HG03457 (cell line): ENCODE measurements at regions not wholly inside any gene's neighbourhood (a gene's known extent, or its start where the extent isn't known, plus 50 kb on each side); places are given as distances from the start of the nearest gene placed in this dataset.
"Not testable (repeated sequence)": the region's sequence is repeated elsewhere in the genome, so short reads cannot be mapped to it uniquely, and the experiment has no call there.

Experiments used
- ATAC-seq: cut with Tn5 transposase; IDR thresholded peaks from one replicate; pipeline ENCODE4 v1.9.1; 2021; ENCODE audit warnings: moderate number of reproducible peaks; ENCODE audit not compliant: unreplicated experiment

DNA sequence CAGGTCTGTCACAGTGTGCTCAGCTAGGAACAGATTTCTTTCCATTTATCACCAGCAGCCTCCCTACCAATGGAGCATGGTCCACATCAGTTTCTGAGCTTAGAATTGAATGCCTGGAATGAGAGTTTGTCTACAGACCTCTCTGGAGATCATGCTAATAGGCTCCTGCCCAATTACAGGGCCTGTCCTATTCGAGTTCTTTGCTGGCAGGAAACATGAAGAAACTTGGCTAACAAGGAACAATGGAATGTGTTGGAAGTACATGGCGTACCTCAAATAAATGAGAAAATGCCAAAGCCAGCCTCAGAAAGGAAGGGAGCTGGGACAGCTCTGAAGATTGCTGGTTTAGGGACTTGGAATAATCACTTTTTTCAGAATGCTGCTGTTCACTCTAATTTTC, 186.0 kb upstream of the AKR1E2 start:
- ATAC-seq = no peak

GRCh38 chr10:4638099-4638498, 187.9 kb upstream of the AKR1E2 start:
- no peak for ATAC-seq

DNA sequence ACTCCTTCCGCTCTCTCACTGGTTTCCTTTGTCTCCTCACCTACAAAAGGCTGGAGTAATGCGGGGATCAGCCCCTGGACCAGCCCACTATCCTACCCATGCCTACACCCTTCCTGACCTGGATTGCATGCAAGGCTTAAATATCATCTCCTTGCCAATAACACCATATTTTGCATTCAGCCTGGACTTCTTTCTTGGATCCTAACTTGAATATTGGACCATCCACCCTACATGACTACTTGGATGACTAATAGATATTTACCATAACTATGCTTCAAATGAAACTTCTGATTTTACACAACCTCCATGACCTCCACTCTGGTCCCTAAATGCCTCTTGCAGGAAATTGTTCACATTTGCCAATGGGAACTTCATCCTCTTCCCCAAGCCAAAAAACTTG, 188.3 kb upstream of the AKR1E2 start:
- no peak for ATAC-seq

- no peak for ATAC-seq
Measured at GRCh38 chr10:4635883-4636282, 190.1 kb upstream of the AKR1E2 start.

DNA sequence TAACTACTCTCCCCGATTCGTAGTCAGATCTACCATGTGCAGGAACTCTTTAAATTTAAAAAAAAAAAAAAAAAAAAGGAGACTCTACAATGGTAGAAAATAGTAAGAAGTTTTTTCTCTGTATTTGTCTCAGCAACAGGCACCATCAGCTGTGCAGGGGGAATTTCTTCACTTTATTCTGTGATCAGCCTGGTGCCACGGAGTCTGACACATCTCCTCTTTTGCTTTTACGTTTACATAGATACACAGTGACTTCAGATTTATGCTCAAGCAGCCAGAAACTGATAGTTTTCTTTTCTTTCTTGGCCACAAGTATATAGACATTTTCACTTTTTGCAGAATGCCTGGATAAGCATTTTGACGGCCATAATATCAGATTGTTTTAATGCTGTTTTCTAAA, 190.6 kb upstream of the AKR1E2 start:
- no peak for ATAC-seq

DNA sequence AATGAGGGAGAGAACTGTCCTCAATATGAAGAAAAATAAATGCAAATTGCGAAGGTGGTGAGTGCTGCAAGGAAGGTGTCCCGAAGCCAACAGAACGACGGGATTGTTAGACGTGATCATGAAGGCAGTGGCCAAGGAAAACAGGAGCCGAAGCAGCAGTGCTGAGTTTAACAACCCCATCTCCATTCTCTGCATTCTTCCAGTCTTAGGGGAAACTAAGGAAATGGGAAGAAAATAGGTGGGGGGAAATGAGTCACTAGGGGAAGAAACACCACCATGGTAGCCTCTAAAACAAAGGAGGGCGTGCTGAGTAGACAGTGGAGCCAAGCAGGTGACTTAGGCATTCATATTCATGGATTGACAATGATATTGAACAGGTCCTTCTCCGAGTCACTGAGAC, 192.2 kb upstream of the AKR1E2 start:
- no peak for ATAC-seq

- no peak for ATAC-seq
Measured at GRCh38 chr10:4633186-4633585, 192.8 kb upstream of the AKR1E2 start.

- ATAC-seq = no peak
Measured at GRCh38 chr10:4632757-4633156, 193.2 kb upstream of the AKR1E2 start.

GRCh38 chr10:4626919-4627318, 199.1 kb upstream of the AKR1E2 start:
- ATAC-seq = no peak

DNA sequence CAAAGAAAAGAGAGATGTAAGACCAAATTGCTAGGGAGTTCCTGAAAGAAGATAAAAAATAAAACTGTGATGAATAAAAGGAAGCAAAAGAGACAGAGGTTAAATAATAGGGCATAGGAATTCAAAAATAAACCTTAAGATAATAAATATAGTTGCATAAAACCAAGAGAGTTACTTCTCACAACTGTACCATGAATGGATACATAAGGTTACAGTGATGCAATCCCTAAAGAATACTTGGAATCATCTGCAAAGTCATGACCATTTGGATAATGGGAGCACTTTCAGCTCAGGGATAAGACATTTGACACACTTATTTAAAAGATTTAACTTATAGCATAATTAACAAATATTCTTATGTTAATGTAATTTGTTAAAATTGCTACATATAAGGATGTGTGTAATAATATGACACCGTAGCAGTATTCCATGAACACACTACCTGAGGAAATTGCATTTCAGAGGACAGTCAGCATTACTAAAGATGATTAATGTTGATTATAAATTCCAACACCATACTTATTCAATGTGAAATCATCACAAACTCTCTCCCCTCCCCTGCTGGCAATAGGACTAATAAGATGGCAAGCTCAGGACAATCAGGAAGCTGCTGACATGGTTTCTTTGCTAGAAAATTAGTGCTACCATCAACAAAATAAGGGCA, 202.1 kb upstream of the AKR1E2 start:
- ATAC-seq = no peak

DNA sequence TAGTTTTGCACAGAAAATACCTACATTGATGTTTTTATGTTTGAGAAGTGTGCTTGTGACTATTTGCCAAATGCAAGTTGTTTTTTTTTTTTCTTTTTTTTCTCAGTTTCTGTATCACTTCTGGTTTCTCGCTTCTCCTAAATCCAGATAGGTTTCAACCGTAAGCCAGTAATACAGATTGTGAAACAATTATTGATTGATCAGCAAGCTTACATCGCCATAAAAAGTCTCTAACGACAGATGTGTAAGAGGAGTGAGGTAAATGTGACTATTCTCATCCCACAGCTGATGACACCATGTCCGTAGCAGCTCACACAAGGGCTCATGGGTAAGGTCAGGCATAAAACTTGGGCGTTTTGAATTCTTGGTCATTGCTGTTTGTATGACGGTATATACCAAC, 202.8 kb upstream of the AKR1E2 start:
- ATAC-seq = no peak

- no peak for ATAC-seq
Measured at GRCh38 chr10:4622384-4622783, 203.6 kb upstream of the AKR1E2 start.

GRCh38 chr10:4617589-4617988, 208.4 kb upstream of the AKR1E2 start:
- no peak for ATAC-seq

DNA sequence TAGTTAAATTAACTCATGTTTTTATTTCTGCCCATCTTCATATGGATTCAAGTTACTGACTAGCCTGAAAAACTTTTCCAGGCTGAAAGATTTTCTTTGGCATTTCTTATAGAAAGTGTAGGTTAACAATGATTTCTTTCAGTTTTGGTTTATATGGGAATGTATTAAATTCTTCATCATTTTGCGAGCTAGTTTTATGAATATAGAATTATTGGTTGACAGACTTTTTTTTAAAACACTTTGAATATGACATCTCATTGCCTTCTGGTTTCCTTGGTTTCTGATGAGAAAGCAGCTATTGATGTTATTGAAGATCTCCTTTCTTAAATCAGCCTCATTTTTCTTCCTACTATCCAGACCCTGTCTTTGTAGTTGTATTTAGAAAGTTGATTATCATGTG, 211.0 kb upstream of the AKR1E2 start:
- ATAC-seq = no peak

GRCh38 chr10:4609251-4609650, 216.8 kb upstream of the AKR1E2 start:
- no peak for ATAC-seq

- no peak for ATAC-seq
Measured at GRCh38 chr10:4607681-4608080, 218.3 kb upstream of the AKR1E2 start.

- no peak for ATAC-seq
Measured at GRCh38 chr10:4606856-4607636, 219.0 kb upstream of the AKR1E2 start.

- no peak for ATAC-seq
Measured at GRCh38 chr10:4602764-4603491, 223.1 kb upstream of the AKR1E2 start.

DNA sequence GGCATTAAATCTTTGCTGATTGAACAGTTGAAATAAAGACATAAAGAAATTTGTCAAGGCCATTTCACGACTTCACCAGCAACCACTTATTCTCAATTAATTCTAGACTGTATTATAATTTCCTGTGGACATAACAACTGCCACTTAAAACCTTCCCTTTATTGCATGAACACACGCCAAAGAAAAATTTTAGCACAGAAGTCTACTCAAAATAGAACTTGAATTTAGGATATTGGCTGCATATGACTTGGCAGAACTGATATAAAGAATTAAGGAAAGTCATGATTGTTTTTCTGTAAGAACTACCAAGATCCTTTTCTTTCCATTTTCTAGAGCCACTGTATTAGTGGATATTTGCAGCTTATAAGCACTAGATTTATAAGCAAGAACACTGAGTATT, 226.5 kb upstream of the AKR1E2 start:
- ATAC-seq = no peak

GRCh38 chr10:4597898-4598297, 228.1 kb upstream of the AKR1E2 start:
- not testable (repeated sequence) for ATAC-seq

DNA sequence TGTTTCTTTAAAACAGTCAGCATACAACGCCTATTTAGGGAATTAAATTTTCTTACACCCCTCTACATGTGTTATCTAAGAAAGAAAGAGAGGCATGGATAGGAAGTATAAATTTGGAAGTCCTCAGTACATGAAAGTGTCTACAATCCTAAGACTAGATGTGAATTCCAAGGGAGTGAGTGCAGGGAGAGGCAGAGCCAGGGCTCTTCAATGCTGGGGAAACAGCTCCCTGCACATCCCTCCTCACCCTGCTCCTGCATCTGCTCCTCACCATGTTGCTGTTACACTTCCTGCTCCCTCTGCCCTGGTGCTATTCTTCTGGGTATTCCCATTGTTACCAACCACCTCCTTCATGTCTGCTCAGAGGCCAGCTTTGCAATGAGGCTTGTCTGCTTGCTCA, 229.1 kb upstream of the AKR1E2 start:
- no peak for ATAC-seq

GRCh38 chr10:4595719-4596319, 230.2 kb upstream of the AKR1E2 start:
- no peak for ATAC-seq
